ENCODE measurements at regions not wholly inside any gene's neighbourhood (a gene's known extent, or its start where the extent isn't known, plus 50 kb on each side); places are given as distances from the start of the nearest gene placed in this dataset.

GRCh38 chr1:239527051-239527693 is 140.8 kb downstream of the CHRM3 start:
- no peak for TF ChIP-seq POLR2A (IDR thresholded peaks at IDR 0.05)
- peak; percentile 63 for TF ChIP-seq POLR2AphosphoS5 (IDR thresholded peaks at IDR 0.05)
- Histone ChIP-seq H3K27ac (peak overlapping the region in 3 of 4 donors; percentile 2 to 56 (median 34)), H3K9me3 (no peaks in the 10 kb centered on the region), H3K4me1 (peaks cover 5 to 40% (median 8%) of the 10 kb centered on the region in 3 donors), H3K36me3 (no peaks in the 10 kb centered on the region), H3K4me3 (no peak overlapping the region), H3K27me3 (no peaks in the 10 kb centered on the region)
- ATAC-seq: peak; percentile 60
- WGBS, 2 donors (ENCODE audit: low coverage in 1 of 2): 68 to 73% methylated on average over 3 of the region's 3 CpGs

- Histone ChIP-seq H3K9me3 (no peaks in the 10 kb centered on the region), H3K4me3 (no peak overlapping the region), H3K36me3 (no peaks in the 10 kb centered on the region), H3K4me1 (peaks cover 8 to 36% (median 14%) of the 10 kb centered on the region in 3 donors), H3K27me3 (no peaks in the 10 kb centered on the region), H3K27ac (peak overlapping the region in 2 of 4 donors; percentile 12 to 21)
- WGBS, 2 donors (ENCODE audit: low coverage in 1 of 2): 17 to 26% methylated on average over 5 of the region's 5 CpGs
- TF ChIP-seq POLR2A (IDR thresholded peaks at IDR 0.05) (no peak), POLR2AphosphoS5 (IDR thresholded peaks at IDR 0.05) (no peak), EP300 (IDR thresholded peaks at IDR 0.05) (no peak), CTCF (IDR thresholded peaks at IDR 0.05) (no peak)
- ATAC-seq: no peak
Observed at GRCh38 chr1:239536165-239536849, 149.9 kb downstream of the CHRM3 start.

GRCh38 chr1:239537795-239538194 is 151.4 kb downstream of the CHRM3 start:
- no peak for ATAC-seq
- no peaks in the 10 kb centered on the region for H3K9me3 ChIP-seq
- TF ChIP-seq EP300 (IDR thresholded peaks at IDR 0.05) (no peak), POLR2AphosphoS5 (IDR thresholded peaks at IDR 0.05) (no peak), POLR2A (IDR thresholded peaks at IDR 0.05) (no peak), CTCF (IDR thresholded peaks at IDR 0.05) (no peak)
- H3K36me3 ChIP-seq: no peaks in the 10 kb centered on the region
- 28 to 33% methylated on average over 3 of the region's 3 CpGs for WGBS, 2 donors (ENCODE audit: low coverage in 1 of 2)
- peaks cover 8 to 36% (median 14%) of the 10 kb centered on the region in 3 donors for H3K4me1 ChIP-seq
- peak overlapping the region in 3 of 4 donors; percentile 8 to 33 (median 21) for H3K27ac ChIP-seq
- no peaks in the 10 kb centered on the region for H3K27me3 ChIP-seq
- no peak overlapping the region for H3K4me3 ChIP-seq

- Histone ChIP-seq H3K4me3 (no peak overlapping the region), H3K27me3 (no peaks in the 10 kb centered on the region), H3K4me1 (peaks cover 8 to 36% (median 14%) of the 10 kb centered on the region in 3 donors), H3K9me3 (no peaks in the 10 kb centered on the region), H3K27ac (peak overlapping the region in 2 of 4 donors; percentile 8 to 21), H3K36me3 (no peaks in the 10 kb centered on the region)
- TF ChIP-seq POLR2AphosphoS5 (IDR thresholded peaks at IDR 0.05): no peak
- TF ChIP-seq CTCF (IDR thresholded peaks at IDR 0.05): no peak
- TF ChIP-seq POLR2A (IDR thresholded peaks at IDR 0.05): no peak
- no peak for TF ChIP-seq EP300 (IDR thresholded peaks at IDR 0.05)
- 28 to 59% methylated on average over 2 of the region's 2 CpGs for WGBS, 2 donors (ENCODE audit: low coverage in 1 of 2)
- ATAC-seq: no peak
Observed at GRCh38 chr1:239538239-239538988, 152.0 kb downstream of the CHRM3 start.

- no peaks in the 10 kb centered on the region for H3K9me3 ChIP-seq
- H3K4me3 ChIP-seq: no peak overlapping the region
- TF ChIP-seq EP300 (IDR thresholded peaks at IDR 0.05) (no peak), POLR2AphosphoS5 (IDR thresholded peaks at IDR 0.05) (no peak)
- peaks cover 8 to 36% (median 14%) of the 10 kb centered on the region in 3 donors for H3K4me1 ChIP-seq
- 77% methylated on average over 2 of the region's 2 CpGs; no CpG with 5 or more reads in 1 of the 2 donors for WGBS, 2 donors (ENCODE audit: low coverage in 1 of 2)
- H3K27ac ChIP-seq: peak overlapping the region in 1 of 4 donors; percentile 21
- no peak for ATAC-seq
- no peaks in the 10 kb centered on the region for H3K36me3 ChIP-seq
- H3K27me3 ChIP-seq: no peaks in the 10 kb centered on the region
Observed at GRCh38 chr1:239539051-239539450, 152.7 kb downstream of the CHRM3 start.
